ENCODE measurements at regions not wholly inside any gene's neighbourhood (a gene's known extent, or its start where the extent isn't known, plus 50 kb on each side); places are given as distances from the start of the nearest gene placed in this dataset.

GRCh38 chr13:85969331-85969730 lies 170.1 kb upstream of the SLITRK6 start:
- no peaks in the 10 kb centered on the region; the same call in 1 of the 2 replicates for H3K9me3 ChIP-seq (ENCODE audit: control insufficient read depth, insufficient read depth, low read length)
- H3K4me3 ChIP-seq (ENCODE audit: low read length) = no peak overlapping the region
- no peaks in the 10 kb centered on the region for H3K36me3 ChIP-seq (ENCODE audit: control insufficient read depth, low read length)
- no peak for TF ChIP-seq EZH2phosphoT487 (IDR thresholded peaks at IDR 0.05; ENCODE audit: borderline replicate concordance, low read length)
- no peak for TF ChIP-seq CTCF (IDR thresholded peaks at IDR 0.05; ENCODE audit: low read depth, low read length, poor library complexity, severe bottlenecking)
- no peaks in the 10 kb centered on the region for H3F3A ChIP-seq (ENCODE audit: control insufficient read depth, insufficient read depth)
- H3K27me3 ChIP-seq (ENCODE audit: control insufficient read depth, low read length) = no peaks in the 10 kb centered on the region
- no peak overlapping the region for H3K27ac ChIP-seq (ENCODE audit: low read depth, low read length)
- H3K4me1 ChIP-seq (ENCODE audit: control insufficient read depth, low read length) = no peaks in the 10 kb centered on the region
- no peaks in the 10 kb centered on the region for H3K9me2 ChIP-seq (replicated peaks; ENCODE audit: control insufficient read depth, low read length)
- no peak overlapping the region for H3K4me2 ChIP-seq (ENCODE audit: low read length)
- H4K20me1 ChIP-seq (ENCODE audit: control insufficient read depth, insufficient read depth, low read depth, low read length) = no peaks in the 10 kb centered on the region
- no peaks in the 10 kb centered on the region for H3K79me2 ChIP-seq (ENCODE audit: control insufficient read depth, low read length)

GRCh38 chr13:85935868-85936467 lies 136.7 kb upstream of the SLITRK6 start:
- Histone ChIP-seq H4K20me1 (ENCODE audit: control insufficient read depth, insufficient read depth, low read depth, low read length) (no peaks in the 10 kb centered on the region), H3K4me1 (ENCODE audit: control insufficient read depth, low read length) (no peaks in the 10 kb centered on the region), H3K4me3 (ENCODE audit: low read length) (no peak overlapping the region), H3K27me3 (ENCODE audit: control insufficient read depth, low read length) (no peaks in the 10 kb centered on the region), H3K27ac (ENCODE audit: low read depth, low read length) (no peak overlapping the region), H3K79me2 (ENCODE audit: control insufficient read depth, low read length) (no peaks in the 10 kb centered on the region), H3K9me2 (replicated peaks; ENCODE audit: control insufficient read depth, low read length) (no peaks in the 10 kb centered on the region), H3K36me3 (ENCODE audit: control insufficient read depth, low read length) (no peaks in the 10 kb centered on the region), H3K9me3 (ENCODE audit: control insufficient read depth, insufficient read depth, low read length) (peaks cover 13% of the 10 kb centered on the region), H3K4me2 (ENCODE audit: low read length) (no peak overlapping the region), H3F3A (ENCODE audit: control insufficient read depth, insufficient read depth) (no peaks in the 10 kb centered on the region)
- TF ChIP-seq CTCF (IDR thresholded peaks at IDR 0.05; ENCODE audit: low read depth, low read length, poor library complexity, severe bottlenecking) = no peak
- no peak for TF ChIP-seq EZH2phosphoT487 (IDR thresholded peaks at IDR 0.05; ENCODE audit: borderline replicate concordance, low read length)

GRCh38 chr13:85930108-85930507 lies 130.9 kb upstream of the SLITRK6 start:
- H4K20me1 ChIP-seq (ENCODE audit: control insufficient read depth, insufficient read depth, low read depth, low read length) = no peaks in the 10 kb centered on the region
- no peaks in the 10 kb centered on the region for H3K9me3 ChIP-seq (ENCODE audit: control insufficient read depth, insufficient read depth, low read length)
- H3K4me1 ChIP-seq (ENCODE audit: control insufficient read depth, low read length) = no peaks in the 10 kb centered on the region
- no peak overlapping the region for H3K4me2 ChIP-seq (ENCODE audit: low read length)
- no peaks in the 10 kb centered on the region for H3F3A ChIP-seq (ENCODE audit: control insufficient read depth, insufficient read depth)
- no peaks in the 10 kb centered on the region for H3K27me3 ChIP-seq (ENCODE audit: control insufficient read depth, low read length)
- H3K9me2 ChIP-seq (replicated peaks; ENCODE audit: control insufficient read depth, low read length) = no peaks in the 10 kb centered on the region
- no peaks in the 10 kb centered on the region for H3K79me2 ChIP-seq (ENCODE audit: control insufficient read depth, low read length)
- TF ChIP-seq EZH2phosphoT487 (IDR thresholded peaks at IDR 0.05; ENCODE audit: borderline replicate concordance, low read length) (no peak), CTCF (IDR thresholded peaks at IDR 0.05; ENCODE audit: low read depth, low read length, poor library complexity, severe bottlenecking) (no peak)
- no peak overlapping the region for H3K4me3 ChIP-seq (ENCODE audit: low read length)
- no peaks in the 10 kb centered on the region for H3K36me3 ChIP-seq (ENCODE audit: control insufficient read depth, low read length)
- H3K27ac ChIP-seq (ENCODE audit: low read depth, low read length) = no peak overlapping the region

Data from DOHH2 (cell line).